Astrocyte of the spinal cord (primary cell): ENCODE measurements at regions not wholly inside any gene's neighbourhood (a gene's known extent, or its start where the extent isn't known, plus 50 kb on each side); places are given as distances from the start of the nearest gene placed in this dataset.

Experiments used
- DNase-seq: peaks from one replicate; pipeline ENCODE4 v3.0.0; 2011; ENCODE audit warnings: low read depth, low spot score
- H3K4me3 ChIP-seq: 2 replicates; pipeline ENCODE4 v1.5.1; 2011; ENCODE audit warnings: low read depth, mild to moderate bottlenecking, low read length, moderate library complexity
- CTCF ChIP-seq: IDR thresholded peaks from 2 replicates; pipeline ENCODE4 v1.5.1; 2012; ENCODE audit warnings: low read depth, mild to moderate bottlenecking, low read length, inconsistent platforms
- in situ Hi-C: cut with HindIII; loops from 2 replicates; pipeline ENCODE4 v1.10.0; 2017; ENCODE audit warnings: low sequenced_read_pairs

- H3K4me3 ChIP-seq, result no peak overlapping the region
- no peak for DNase-seq
- no peak for TF ChIP-seq CTCF
- in situ Hi-C loops, result no loop called here
These were observed 64.0 kb upstream of the CEP85L start for GRCh38 chr6:118715376-118715775.

- in situ Hi-C loops, result no loop called here
- DNase-seq, result no peak
- H3K4me3 ChIP-seq, result no peak overlapping the region
- TF ChIP-seq CTCF, result no peak
These were observed 63.4 kb upstream of the CEP85L start for GRCh38 chr6:118714756-118715155.

GRCh38 chr6:118712969-118713368 is 61.6 kb upstream of the CEP85L start:
- no peak for TF ChIP-seq CTCF
- in situ Hi-C loops, result no loop called here
- DNase-seq, result peak; percentile 24
- H3K4me3 ChIP-seq, result no peak overlapping the region

GRCh38 chr6:118710616-118711015 is 59.2 kb upstream of the CEP85L start:
- DNase-seq, result no peak
- no peak for TF ChIP-seq CTCF
- in situ Hi-C loops, result no loop called here
- no peak overlapping the region for H3K4me3 ChIP-seq

GRCh38 chr6:118709859-118710350 is 58.5 kb upstream of the CEP85L start:
- TF ChIP-seq CTCF, result no peak
- DNase-seq, result peak; percentile 82
- in situ Hi-C loops, result no loop called here
- peak overlapping the region; percentile 51 for H3K4me3 ChIP-seq

- in situ Hi-C loops, result no loop called here
- TF ChIP-seq CTCF, result no peak
- no peak for DNase-seq
- H3K4me3 ChIP-seq, result peak overlapping the region; percentile 51
These were observed 57.4 kb upstream of the CEP85L start for GRCh38 chr6:118708744-118709143.

- no peak overlapping the region for H3K4me3 ChIP-seq
- in situ Hi-C loops, result no loop called here
- DNase-seq, result peak; percentile 39
- TF ChIP-seq CTCF, result no peak
These were observed 56.7 kb upstream of the CEP85L start for GRCh38 chr6:118708055-118708454.
